Ascending aorta (tissue), 2 donors: ENCODE measurements at regions not wholly inside any gene's neighbourhood (a gene's known extent, or its start where the extent isn't known, plus 50 kb on each side); places are given as distances from the start of the nearest gene placed in this dataset.

ENCODE experiments used
- DNase-seq, 2 donors: peaks; one replicate each; pipeline ENCODE4 v3.0.0-alpha.2; 2019; ENCODE audit warnings: low spot score in 2 of 2
- H3K27ac ChIP-seq, 2 donors: fragments of 200-600 bp; sonication (generic); one replicate each; pipeline ENCODE4 v1.5.1; 2016 to 2017; ENCODE audit warnings: mild to moderate bottlenecking in 1 of 2
- H3K27me3 ChIP-seq: fragments of 200-600 bp; sonication (generic); one replicate; pipeline ENCODE4 v1.5.1; 2017
- H3K36me3 ChIP-seq, 2 donors: fragments of 200-600 bp; sonication (generic); one replicate each; pipeline ENCODE4 v1.5.1; 2016
- H3K4me1 ChIP-seq, 2 donors: fragments of 200-600 bp; sonication (generic); one replicate each; pipeline ENCODE4 v1.5.1; 2016 to 2017; ENCODE audit warnings: mild to moderate bottlenecking in 1 of 2
- H3K4me3 ChIP-seq, 2 donors: fragments of 200-600 bp; sonication (generic); one replicate each; pipeline ENCODE4 v1.5.1; 2016 to 2017; ENCODE audit warnings: mild to moderate bottlenecking in 1 of 2
- H3K9me3 ChIP-seq, 2 donors: fragments of 200-600 bp; sonication (generic); one replicate each; pipeline ENCODE4 v1.5.1; 2016
- CTCF ChIP-seq, 3 experiments: fragments of 200-600 bp in 2 of 3; fragments of 450-650 bp in 1 of 3; sonication (generic) in 2 of 3; IDR thresholded peaks; one replicate each; pipeline ENCODE4 v1.5.1; 2016 to 2019; ENCODE audit warnings: antibody characterized with exemption in 3 of 3, mild to moderate bottlenecking in 1 of 3, moderate library complexity in 1 of 3
- intact Hi-C: fragments of 100-400 bp; cut with DNase I; formaldehyde crosslinking; loops from one replicate; pipeline ENCODE4 v1.15.1; 2023

GRCh38 chr7:10070899-10071298 is 902.8 kb upstream of the PHF14 start:
- no peak for TF ChIP-seq CTCF (IDR thresholded peaks at IDR 0.05)
- Histone ChIP-seq H3K27ac (no peak overlapping the region), H3K4me1 (no peaks in the 10 kb centered on the region), H3K4me3 (no peak overlapping the region), H3K27me3 (no peaks in the 10 kb centered on the region), H3K9me3 (no peaks in the 10 kb centered on the region), H3K36me3 (no peaks in the 10 kb centered on the region)
- intact Hi-C loops: no loop called here
- DNase-seq: no peak

- no peak for TF ChIP-seq CTCF (IDR thresholded peaks at IDR 0.05)
- H3K4me1 ChIP-seq: no peaks in the 10 kb centered on the region
- no peaks in the 10 kb centered on the region for H3K9me3 ChIP-seq
- H3K36me3 ChIP-seq: no peaks in the 10 kb centered on the region
- no peak for DNase-seq
- no peaks in the 10 kb centered on the region for H3K27me3 ChIP-seq
- intact Hi-C loops: no loop called here
- H3K4me3 ChIP-seq: no peak overlapping the region
- H3K27ac ChIP-seq: no peak overlapping the region
These were observed 897.8 kb upstream of the PHF14 start for GRCh38 chr7:10075866-10076265.

- H3K4me3 ChIP-seq: no peak overlapping the region
These were observed 896.9 kb upstream of the PHF14 start for GRCh38 chr7:10076660-10077300.

GRCh38 chr7:10079572-10079971 is 894.1 kb upstream of the PHF14 start:
- H3K4me1 ChIP-seq: no peaks in the 10 kb centered on the region
- DNase-seq: no peak
- H3K4me3 ChIP-seq: no peak overlapping the region
- H3K36me3 ChIP-seq: no peaks in the 10 kb centered on the region
- intact Hi-C loops: no loop called here
- no peaks in the 10 kb centered on the region for H3K9me3 ChIP-seq
- no peak for TF ChIP-seq CTCF (IDR thresholded peaks at IDR 0.05)
- H3K27me3 ChIP-seq: no peaks in the 10 kb centered on the region
- H3K27ac ChIP-seq: no peak overlapping the region

More at GRCh38 chr7:10076660-10077300, 896.9 kb upstream of the PHF14 start:
- Histone ChIP-seq H3K27me3 (no peaks in the 10 kb centered on the region), H3K36me3 (no peaks in the 10 kb centered on the region), H3K27ac (no peak overlapping the region), H3K4me1 (no peaks in the 10 kb centered on the region), H3K9me3 (no peaks in the 10 kb centered on the region)
- no peak for TF ChIP-seq CTCF (IDR thresholded peaks at IDR 0.05)
- intact Hi-C loops: no loop called here
- no peak for DNase-seq

- intact Hi-C loops: no loop called here
- no peaks in the 10 kb centered on the region for H3K4me1 ChIP-seq
- H3K4me3 ChIP-seq: no peak overlapping the region
- no peak for DNase-seq
- no peaks in the 10 kb centered on the region for H3K36me3 ChIP-seq
- no peaks in the 10 kb centered on the region for H3K27me3 ChIP-seq
- no peak for TF ChIP-seq CTCF (IDR thresholded peaks at IDR 0.05)
- H3K9me3 ChIP-seq: no peaks in the 10 kb centered on the region
- no peak overlapping the region for H3K27ac ChIP-seq
These were observed 890.8 kb upstream of the PHF14 start for GRCh38 chr7:10082896-10083295.

GRCh38 chr7:10083766-10084165 is 889.9 kb upstream of the PHF14 start:
- H3K36me3 ChIP-seq: no peaks in the 10 kb centered on the region
- no peak for DNase-seq
- H3K9me3 ChIP-seq: no peaks in the 10 kb centered on the region
- H3K27ac ChIP-seq: no peak overlapping the region
- no peaks in the 10 kb centered on the region for H3K4me1 ChIP-seq
- no peak overlapping the region for H3K4me3 ChIP-seq
- no peaks in the 10 kb centered on the region for H3K27me3 ChIP-seq
- intact Hi-C loops: no loop called here
- TF ChIP-seq CTCF (IDR thresholded peaks at IDR 0.05): no peak
